K562 (cell line): ENCODE measurements at regions not wholly inside any gene's neighbourhood (a gene's known extent, or its start where the extent isn't known, plus 50 kb on each side); places are given as distances from the start of the nearest gene placed in this dataset.
"Not testable (repeated sequence)": the region's sequence is repeated elsewhere in the genome, so short reads cannot be mapped to it uniquely, and the experiment has no call there.

Experiments used
- CEBPB ChIP-seq: fragments of 450-650 bp; IDR thresholded peaks from 2 replicates; pipeline ENCODE4 v1.6.1; 2016; ENCODE audit warnings: missing genetic modification characterization, missing compliant biosample characterization
- L3MBTL2 ChIP-seq: fragments of 450-650 bp; IDR thresholded peaks from 2 replicates; pipeline ENCODE4 v1.6.1; 2016; ENCODE audit warnings: mild to moderate bottlenecking, moderate library complexity
- MAFK ChIP-seq: IDR thresholded peaks from 2 replicates; pipeline ENCODE4 v1.6.1; 2011; ENCODE audit warnings: low read length, improper control_type of control experiment
- SIN3A ChIP-seq, 2 experiments: fragments of 150-350 bp in 1 of 2; IDR thresholded peaks; 2 replicates each; pipeline ENCODE4 v1.6.1; 2011 to 2016; ENCODE audit warnings: borderline replicate concordance in 2 of 2, low read depth in 2 of 2, low read length in 2 of 2, mild to moderate bottlenecking in 2 of 2, moderate library complexity in 2 of 2; ENCODE audit not compliant: control insufficient read depth in 1 of 2
- SMARCA5 ChIP-seq: fragments of 450-650 bp; IDR thresholded peaks from 2 replicates; pipeline ENCODE4 v1.6.1; 2016
- TF ChIP-seq, protein P1 (sequence below), 3 experiments: IDR thresholded peaks in 2 of 3; conservative IDR thresholded peaks in 1 of 3; 2 replicates each; pipeline ENCODE4 v1.5.1; 2011 to 2012; ENCODE audit warnings: low read length in 3 of 3, mild to moderate bottlenecking in 3 of 3, control low read depth in 2 of 3, improper control_type of control experiment in 1 of 3, inconsistent platforms in 1 of 3, low read depth in 1 of 3, mixed read lengths in 1 of 3, moderate library complexity in 1 of 3; ENCODE audit not compliant: insufficient read depth in 2 of 3

DNA sequence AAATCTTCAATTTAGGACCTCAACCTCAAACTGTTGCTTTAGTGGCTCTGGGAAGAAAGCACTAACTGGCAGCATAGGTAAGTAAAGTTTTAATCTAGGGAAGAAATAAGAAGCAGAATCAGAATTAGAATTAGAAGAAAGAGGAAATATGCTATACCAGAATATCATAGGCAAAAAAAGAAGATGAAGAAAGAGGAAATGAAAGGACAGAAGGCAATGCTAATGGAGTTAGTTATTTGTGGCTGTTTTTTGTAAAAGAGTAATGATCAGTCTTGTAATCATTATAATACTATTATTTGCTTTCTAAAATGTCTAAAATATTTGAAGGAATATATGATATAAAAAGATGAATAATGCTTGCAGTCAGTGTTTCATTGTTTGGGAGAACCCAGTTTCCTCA lies 122.9 kb downstream of the FAM72C start:
- not testable (repeated sequence) for TF ChIP-seq L3MBTL2; SIN3A (IDR thresholded peaks at IDR 0.05; ENCODE audit: borderline replicate concordance in 2 of 2, control insufficient read depth in 1 of 2, low read depth in 2 of 2, low read length in 2 of 2); CEBPB (tag); MAFK; SMARCA5
- TF ChIP-seq, protein P1, sequence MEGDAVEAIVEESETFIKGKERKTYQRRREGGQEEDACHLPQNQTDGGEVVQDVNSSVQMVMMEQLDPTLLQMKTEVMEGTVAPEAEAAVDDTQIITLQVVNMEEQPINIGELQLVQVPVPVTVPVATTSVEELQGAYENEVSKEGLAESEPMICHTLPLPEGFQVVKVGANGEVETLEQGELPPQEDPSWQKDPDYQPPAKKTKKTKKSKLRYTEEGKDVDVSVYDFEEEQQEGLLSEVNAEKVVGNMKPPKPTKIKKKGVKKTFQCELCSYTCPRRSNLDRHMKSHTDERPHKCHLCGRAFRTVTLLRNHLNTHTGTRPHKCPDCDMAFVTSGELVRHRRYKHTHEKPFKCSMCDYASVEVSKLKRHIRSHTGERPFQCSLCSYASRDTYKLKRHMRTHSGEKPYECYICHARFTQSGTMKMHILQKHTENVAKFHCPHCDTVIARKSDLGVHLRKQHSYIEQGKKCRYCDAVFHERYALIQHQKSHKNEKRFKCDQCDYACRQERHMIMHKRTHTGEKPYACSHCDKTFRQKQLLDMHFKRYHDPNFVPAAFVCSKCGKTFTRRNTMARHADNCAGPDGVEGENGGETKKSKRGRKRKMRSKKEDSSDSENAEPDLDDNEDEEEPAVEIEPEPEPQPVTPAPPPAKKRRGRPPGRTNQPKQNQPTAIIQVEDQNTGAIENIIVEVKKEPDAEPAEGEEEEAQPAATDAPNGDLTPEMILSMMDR (IDR thresholded peaks at IDR 0.05 in 2 of 3, conservative IDR thresholded peaks at IDR 0.05 in 1 of 3; ENCODE audit: insufficient read depth in 2 of 3, low read depth in 1 of 3, low read length in 3 of 3) = not testable (repeated sequence)
